Umbilical cord (tissue), 1 donor: ENCODE measurements at regions not wholly inside any gene's neighbourhood (a gene's known extent, or its start where the extent isn't known, plus 50 kb on each side); places are given as distances from the start of the nearest gene placed in this dataset.
"Not testable (repeated sequence)": the region's sequence is repeated elsewhere in the genome, so short reads cannot be mapped to it uniquely, and the experiment has no call there.

Experiments used
- DNase-seq: peaks from one replicate; pipeline ENCODE4 v3.0.0-alpha.2; 2015; ENCODE audit warnings: low spot score

GRCh38 chr3:4222574-4223175, 80.5 kb upstream of the SETMAR start:
- DNase-seq: no peak

GRCh38 chr3:4223777-4224176, 79.4 kb upstream of the SETMAR start:
- peak; percentile 80 for DNase-seq

- no peak for DNase-seq
Observed at GRCh38 chr3:4224331-4224730, 78.8 kb upstream of the SETMAR start.

GRCh38 chr3:4225005-4225471, 78.1 kb upstream of the SETMAR start:
- DNase-seq: no peak

GRCh38 chr3:4228295-4228694, 74.9 kb upstream of the SETMAR start:
- DNase-seq: no peak

- DNase-seq: no peak
Observed at GRCh38 chr3:4231041-4231440, 72.1 kb upstream of the SETMAR start.

- DNase-seq: no peak
Observed at GRCh38 chr3:4232798-4233197, 70.4 kb upstream of the SETMAR start.

- no peak for DNase-seq
Observed at GRCh38 chr3:4233488-4233887, 69.7 kb upstream of the SETMAR start.

- no peak for DNase-seq
Observed at GRCh38 chr3:4234889-4235288, 68.3 kb upstream of the SETMAR start.

GRCh38 chr3:4235690-4236089, 67.5 kb upstream of the SETMAR start:
- DNase-seq: no peak

GRCh38 chr3:4241595-4242170, 61.5 kb upstream of the SETMAR start:
- DNase-seq: no peak

GRCh38 chr3:4245671-4246070, 57.5 kb upstream of the SETMAR start:
- DNase-seq: no peak

GRCh38 chr3:4247391-4247790, 55.8 kb upstream of the SETMAR start:
- no peak for DNase-seq

GRCh38 chr3:4250064-4250463, 53.1 kb upstream of the SETMAR start:
- no peak for DNase-seq

- no peak for DNase-seq
Observed at GRCh38 chr3:4251412-4251811, 51.8 kb upstream of the SETMAR start.

GRCh38 chr3:4253072-4253832, 49.9 kb upstream of the SETMAR start:
- not testable (repeated sequence) for DNase-seq
